ENCODE measurements at regions not wholly inside any gene's neighbourhood (a gene's known extent, or its start where the extent isn't known, plus 50 kb on each side); places are given as distances from the start of the nearest gene placed in this dataset.

- no peaks in the 10 kb centered on the region for H3K4me1 ChIP-seq (ENCODE audit: insufficient read depth, low read length)
- H3K4me3 ChIP-seq (ENCODE audit: low read length) = no peak overlapping the region
- no peak overlapping the region for H3K9ac ChIP-seq (ENCODE audit: low read depth, low read length)
- no peaks in the 10 kb centered on the region for H3K36me3 ChIP-seq (ENCODE audit: insufficient read depth, low read length)
- 100% methylated on average over 1 of the region's 3 CpGs for WGBS
- H3K27ac ChIP-seq (ENCODE audit: low read depth, low read length) = no peak overlapping the region
- H3K27me3 ChIP-seq (ENCODE audit: insufficient read depth, low read length) = no peaks in the 10 kb centered on the region
- no peaks in the 10 kb centered on the region; the same call in 1 of the 2 replicates for H3K9me3 ChIP-seq (ENCODE audit: insufficient read depth, low read depth, low read length)
Measured at GRCh38 chr6:43956478-43956877, 170.8 kb downstream of the MRPL14 start.

GRCh38 chr6:43954311-43955131 lies 172.7 kb downstream of the MRPL14 start:
- 85% methylated on average over 12 of the region's 12 CpGs for WGBS
- H3K9ac ChIP-seq (ENCODE audit: low read depth, low read length) = no peak overlapping the region
- no peak overlapping the region for H3K4me3 ChIP-seq (ENCODE audit: low read length)
- no peaks in the 10 kb centered on the region for H3K27me3 ChIP-seq (ENCODE audit: insufficient read depth, low read length)
- H3K4me1 ChIP-seq (ENCODE audit: insufficient read depth, low read length) = no peaks in the 10 kb centered on the region
- H3K27ac ChIP-seq (ENCODE audit: low read depth, low read length) = no peak overlapping the region
- H3K9me3 ChIP-seq (ENCODE audit: insufficient read depth, low read depth, low read length) = no peaks in the 10 kb centered on the region; the same call in 1 of the 2 replicates
- H3K36me3 ChIP-seq (ENCODE audit: insufficient read depth, low read length) = no peaks in the 10 kb centered on the region

DNA sequence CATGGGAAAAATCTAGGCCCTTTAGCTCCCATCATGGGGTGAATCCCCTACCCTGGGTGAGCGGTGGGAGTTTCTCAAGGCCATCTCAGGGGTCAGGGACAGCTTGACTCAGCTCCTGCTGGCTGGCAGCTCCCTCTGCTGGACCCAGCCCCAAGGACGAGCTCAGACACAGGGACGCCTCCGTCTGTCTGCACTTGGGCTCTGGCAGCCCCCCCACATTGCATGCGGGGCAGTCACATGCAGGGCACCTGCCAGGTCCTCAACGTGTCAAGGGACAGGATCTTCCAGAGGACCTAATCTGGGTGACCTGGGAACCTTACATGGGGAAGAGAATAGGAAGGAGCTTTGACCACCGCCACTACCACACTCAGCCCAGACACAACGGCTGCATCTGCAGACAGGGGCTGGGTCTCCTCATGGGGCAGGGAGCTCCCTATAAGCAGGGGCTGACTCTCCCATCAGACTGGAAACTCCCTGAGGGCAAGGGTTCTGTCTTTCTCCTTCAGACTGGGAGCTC lies 173.4 kb downstream of the MRPL14 start:
- Histone ChIP-seq H3K4me1 (ENCODE audit: insufficient read depth, low read length) (no peaks in the 10 kb centered on the region), H3K9ac (ENCODE audit: low read depth, low read length) (no peak overlapping the region), H3K36me3 (ENCODE audit: insufficient read depth, low read length) (no peaks in the 10 kb centered on the region), H3K4me3 (ENCODE audit: low read length) (no peak overlapping the region), H3K27ac (ENCODE audit: low read depth, low read length) (no peak overlapping the region), H3K9me3 (ENCODE audit: insufficient read depth, low read depth, low read length) (no peaks in the 10 kb centered on the region; the same call in 1 of the 2 replicates), H3K27me3 (ENCODE audit: insufficient read depth, low read length) (no peaks in the 10 kb centered on the region)
- WGBS = 57% methylated on average over 8 of the region's 8 CpGs

GRCh38 chr6:43953256-43953655 lies 174.0 kb downstream of the MRPL14 start:
- H3K4me1 ChIP-seq (ENCODE audit: insufficient read depth, low read length) = no peaks in the 10 kb centered on the region

DNA sequence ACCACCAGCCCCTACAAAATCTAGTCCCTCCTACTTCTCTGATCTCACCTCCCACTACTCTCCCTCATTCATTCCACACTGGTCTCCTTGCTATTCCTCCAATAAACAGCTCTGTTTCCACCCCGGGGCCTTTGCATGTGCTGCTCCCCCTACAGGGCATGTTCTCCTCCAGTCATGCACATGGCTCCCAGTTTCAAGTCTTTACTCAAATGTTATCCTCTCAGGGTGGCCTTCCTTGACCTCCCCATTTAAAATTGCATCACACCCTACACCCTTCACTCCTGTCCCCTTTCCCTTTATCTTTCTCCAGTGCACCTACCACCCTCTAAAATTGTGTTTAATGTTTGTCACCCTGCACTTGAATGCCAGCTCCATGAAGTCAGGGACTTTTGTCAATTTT lies 174.5 kb downstream of the MRPL14 start:
- no peak overlapping the region for H3K27ac ChIP-seq (ENCODE audit: low read depth, low read length)
- H3K36me3 ChIP-seq (ENCODE audit: insufficient read depth, low read length) = no peaks in the 10 kb centered on the region
- H3K9me3 ChIP-seq (ENCODE audit: insufficient read depth, low read depth, low read length) = no peaks in the 10 kb centered on the region; the same call in 1 of the 2 replicates
- H3K9ac ChIP-seq (ENCODE audit: low read depth, low read length) = no peak overlapping the region
- no peaks in the 10 kb centered on the region for H3K4me1 ChIP-seq (ENCODE audit: insufficient read depth, low read length)
- WGBS = 81% methylated on average over 1 of the region's 1 CpG
- no peak overlapping the region for H3K4me3 ChIP-seq (ENCODE audit: low read length)
- no peaks in the 10 kb centered on the region for H3K27me3 ChIP-seq (ENCODE audit: insufficient read depth, low read length)

More at GRCh38 chr6:43953256-43953655, 174.0 kb downstream of the MRPL14 start:
- Histone ChIP-seq H3K9me3 (ENCODE audit: insufficient read depth, low read depth, low read length) (no peaks in the 10 kb centered on the region; the same call in 1 of the 2 replicates), H3K36me3 (ENCODE audit: insufficient read depth, low read length) (no peaks in the 10 kb centered on the region), H3K27me3 (ENCODE audit: insufficient read depth, low read length) (no peaks in the 10 kb centered on the region), H3K4me3 (ENCODE audit: low read length) (no peak overlapping the region), H3K27ac (ENCODE audit: low read depth, low read length) (no peak overlapping the region), H3K9ac (ENCODE audit: low read depth, low read length) (no peak overlapping the region)
- 92% methylated on average over 2 of the region's 2 CpGs for WGBS

DNA sequence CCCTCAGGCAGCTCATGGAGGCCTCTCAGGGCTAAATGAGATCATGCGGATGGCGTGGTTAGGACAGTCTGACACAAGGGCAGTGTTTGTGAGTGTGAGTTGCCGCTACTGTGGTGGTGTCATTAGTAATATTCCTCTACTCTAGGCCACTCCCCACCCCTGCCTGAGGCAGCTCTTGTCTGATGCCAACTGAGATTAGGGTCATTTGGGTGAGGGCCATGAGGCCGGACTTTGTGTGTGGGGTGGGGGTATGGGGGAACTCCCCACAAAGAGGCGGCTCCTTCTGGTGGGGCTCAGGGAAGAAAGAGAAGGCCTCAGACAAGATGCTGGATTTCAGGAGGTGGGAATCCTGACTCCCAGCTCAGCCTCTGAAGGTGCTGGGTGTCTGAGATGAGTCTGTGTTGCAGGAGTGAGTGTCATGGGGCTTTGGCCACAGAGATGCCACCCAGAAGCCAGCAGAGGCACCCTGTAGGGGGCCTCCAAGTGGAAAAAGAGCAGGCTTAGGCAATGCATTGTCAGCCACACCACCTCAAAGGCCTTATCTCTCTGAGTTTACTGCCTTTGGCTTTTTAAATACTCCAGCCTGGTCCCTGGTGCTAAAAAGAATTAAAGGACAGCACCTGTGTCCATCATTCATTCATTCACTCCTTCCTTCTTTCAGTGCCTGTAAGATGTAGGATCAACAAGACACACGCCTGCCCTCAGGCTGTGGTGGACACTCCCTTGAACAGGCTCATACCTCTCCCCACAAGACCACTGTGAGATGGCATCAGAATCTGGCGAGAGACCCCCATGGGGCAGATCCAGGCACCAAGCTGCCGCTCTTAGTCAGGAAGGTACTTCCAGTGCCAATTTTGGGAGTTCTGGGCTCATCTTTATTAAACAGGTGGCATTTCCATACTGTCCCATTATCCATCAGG lies 175.2 kb downstream of the MRPL14 start:
- H3K9ac ChIP-seq (ENCODE audit: low read depth, low read length) = no peak overlapping the region
- WGBS = 87% methylated on average over 7 of the region's 8 CpGs

DNA sequence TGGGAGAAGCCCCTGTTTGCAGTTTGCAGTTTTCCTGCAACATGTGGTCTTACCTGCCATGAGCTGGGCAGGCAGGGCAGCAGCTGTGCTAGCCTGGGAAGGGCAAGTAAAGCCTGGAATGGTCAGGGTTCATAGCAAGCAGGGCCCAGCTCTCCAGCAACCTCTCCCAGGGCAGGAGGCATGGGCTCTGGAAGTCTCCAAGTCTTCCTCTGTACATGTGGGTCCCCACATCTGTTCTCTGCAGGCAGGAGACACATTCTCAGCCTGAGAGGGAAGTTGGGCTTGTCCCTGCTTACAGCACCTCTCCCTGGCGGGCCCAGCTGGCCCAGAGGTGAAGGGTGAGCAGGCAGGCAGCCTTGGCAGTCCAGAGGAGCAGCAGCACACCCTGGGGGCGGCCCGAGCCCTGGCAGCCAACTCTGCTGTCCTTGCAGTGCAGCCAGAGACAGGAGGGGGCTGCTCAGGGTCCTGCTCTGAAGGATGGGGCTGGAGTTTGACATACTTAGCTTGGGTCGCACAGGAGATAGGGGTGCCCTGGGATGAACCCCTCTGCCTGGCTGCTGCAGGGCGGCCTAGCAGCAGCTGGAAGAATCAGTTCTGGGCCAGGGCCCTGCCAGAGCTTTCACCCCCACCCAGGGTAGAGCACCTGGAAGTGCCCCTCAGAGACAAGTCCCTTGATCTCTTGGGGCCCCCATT lies 176.0 kb downstream of the MRPL14 start:
- H3K27me3 ChIP-seq (ENCODE audit: insufficient read depth, low read length) = no peaks in the 10 kb centered on the region
- no peak overlapping the region for H3K4me3 ChIP-seq (ENCODE audit: low read length)
- H3K27ac ChIP-seq (ENCODE audit: low read depth, low read length) = no peak overlapping the region
- H3K9me3 ChIP-seq (ENCODE audit: insufficient read depth, low read depth, low read length) = no peaks in the 10 kb centered on the region; the same call in 1 of the 2 replicates
- no peak overlapping the region for H3K9ac ChIP-seq (ENCODE audit: low read depth, low read length)
- WGBS = 48% methylated on average over 5 of the region's 5 CpGs
- no peaks in the 10 kb centered on the region for H3K4me1 ChIP-seq (ENCODE audit: insufficient read depth, low read length)
- H3K36me3 ChIP-seq (ENCODE audit: insufficient read depth, low read length) = no peaks in the 10 kb centered on the region

More for the DNA sequence above, 175.2 kb downstream of the MRPL14 start:
- no peak overlapping the region for H3K27ac ChIP-seq (ENCODE audit: low read depth, low read length)
- H3K27me3 ChIP-seq (ENCODE audit: insufficient read depth, low read length) = no peaks in the 10 kb centered on the region
- no peak overlapping the region for H3K4me3 ChIP-seq (ENCODE audit: low read length)
- no peaks in the 10 kb centered on the region for H3K36me3 ChIP-seq (ENCODE audit: insufficient read depth, low read length)
- no peaks in the 10 kb centered on the region; the same call in 1 of the 2 replicates for H3K9me3 ChIP-seq (ENCODE audit: insufficient read depth, low read depth, low read length)
- H3K4me1 ChIP-seq (ENCODE audit: insufficient read depth, low read length) = no peaks in the 10 kb centered on the region

DNA sequence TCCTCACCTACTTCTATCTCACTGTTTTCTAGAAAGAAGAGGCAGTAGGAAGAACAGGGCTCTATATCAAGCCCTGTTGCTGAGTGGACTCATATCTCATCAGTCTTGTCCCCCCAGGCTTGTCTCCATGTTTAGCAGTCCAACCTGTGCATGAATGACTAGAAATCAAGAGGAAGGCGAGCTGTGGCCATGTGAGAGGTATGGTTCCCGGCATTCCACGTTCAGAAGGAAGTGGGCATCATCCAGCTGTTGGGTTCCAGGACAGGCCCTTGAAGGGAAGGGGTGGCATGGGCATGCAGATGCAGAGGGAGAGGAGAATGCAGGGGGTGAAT lies 176.6 kb downstream of the MRPL14 start:
- no peak overlapping the region for H3K4me3 ChIP-seq (ENCODE audit: low read length)
- peaks cover 2% of the 10 kb centered on the region; the same call in 1 of the 2 replicates for H3K9me3 ChIP-seq (ENCODE audit: insufficient read depth, low read depth, low read length)
- no peak overlapping the region for H3K9ac ChIP-seq (ENCODE audit: low read depth, low read length)
- no peaks in the 10 kb centered on the region for H3K27me3 ChIP-seq (ENCODE audit: insufficient read depth, low read length)
- WGBS = 91% methylated on average over 3 of the region's 3 CpGs
- H3K36me3 ChIP-seq (ENCODE audit: insufficient read depth, low read length) = no peaks in the 10 kb centered on the region
- H3K27ac ChIP-seq (ENCODE audit: low read depth, low read length) = no peak overlapping the region
- H3K4me1 ChIP-seq (ENCODE audit: insufficient read depth, low read length) = no peaks in the 10 kb centered on the region

GRCh38 chr6:43950051-43950605 lies 177.1 kb downstream of the MRPL14 start:
- Histone ChIP-seq H3K4me1 (ENCODE audit: insufficient read depth, low read length) (no peaks in the 10 kb centered on the region), H3K9me3 (ENCODE audit: insufficient read depth, low read depth, low read length) (peaks cover 6% of the 10 kb centered on the region; the same call in 1 of the 2 replicates), H3K9ac (ENCODE audit: low read depth, low read length) (no peak overlapping the region), H3K27me3 (ENCODE audit: insufficient read depth, low read length) (no peaks in the 10 kb centered on the region), H3K27ac (ENCODE audit: low read depth, low read length) (no peak overlapping the region), H3K36me3 (ENCODE audit: insufficient read depth, low read length) (no peaks in the 10 kb centered on the region), H3K4me3 (ENCODE audit: low read length) (no peak overlapping the region)
- 87% methylated on average over 11 of the region's 11 CpGs for WGBS

DNA sequence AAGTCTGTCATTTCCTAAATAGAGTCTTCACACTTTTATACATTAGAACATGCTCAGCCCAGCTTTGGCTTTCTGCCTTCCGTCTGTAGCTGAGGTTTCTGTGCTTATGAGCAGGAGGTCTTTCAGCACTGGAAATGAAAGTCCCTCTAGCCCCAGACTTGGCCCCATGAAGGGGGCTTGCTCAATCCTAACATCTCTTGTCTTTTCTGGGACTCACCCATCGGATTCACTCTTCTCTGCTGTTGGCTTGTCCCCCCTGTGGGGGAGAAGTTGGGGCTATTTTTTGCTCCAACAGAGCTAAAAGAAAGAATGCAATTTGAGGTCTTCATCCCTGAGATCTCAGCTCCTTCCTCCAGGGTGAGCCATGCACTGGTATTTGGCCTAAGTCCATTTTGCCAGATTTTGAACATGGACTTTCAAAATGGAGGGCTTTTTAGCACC lies 177.7 kb downstream of the MRPL14 start:
- Histone ChIP-seq H3K4me1 (ENCODE audit: insufficient read depth, low read length) (no peaks in the 10 kb centered on the region), H3K27me3 (ENCODE audit: insufficient read depth, low read length) (no peaks in the 10 kb centered on the region), H3K9me3 (ENCODE audit: insufficient read depth, low read depth, low read length) (peaks cover 9% of the 10 kb centered on the region; the same call in 1 of the 2 replicates), H3K36me3 (ENCODE audit: insufficient read depth, low read length) (no peaks in the 10 kb centered on the region), H3K9ac (ENCODE audit: low read depth, low read length) (no peak overlapping the region), H3K4me3 (ENCODE audit: low read length) (no peak overlapping the region), H3K27ac (ENCODE audit: low read depth, low read length) (no peak overlapping the region; the same call in 1 of the 2 replicates)
- WGBS = 82% methylated on average over 2 of the region's 2 CpGs
